Activated CD4-positive, alpha-beta T cell treated with anti-CD3 and anti-CD28 coated beads, Interleukin-2, amount 10 ng/mL, durations not matched to agents 7 days and 5 days (primary cell): ENCODE measurements at regions not wholly inside any gene's neighbourhood (a gene's known extent, or its start where the extent isn't known, plus 50 kb on each side); places are given as distances from the start of the nearest gene placed in this dataset.

ENCODE experiments used
- CTCF ChIA-PET: fragments of 350-600 bp; sonication (Branson Sonifier 250); formaldehyde crosslinking; loops from one replicate; lab custom pipeline; 2021; ENCODE audit warnings: antibody characterized with exemption; lab: Charles Lee
- POLR2A ChIA-PET: fragments of 350-600 bp; sonication (Branson Sonifier 250); formaldehyde crosslinking; loops from one replicate; lab custom pipeline; 2021; ENCODE audit warnings: antibody characterized with exemption; lab: Charles Lee
- DNase-seq: peaks from one replicate; pipeline ENCODE4 v3.0.0-alpha.2; 2020
- H3K27ac Mint-ChIP-seq: one replicate; pipeline ENCODE4 v1.8.0; 2021; ENCODE audit warnings: mild to moderate bottlenecking, moderate library complexity, mixed read lengths
- H3K27me3 Mint-ChIP-seq: one replicate; pipeline ENCODE4 v1.8.0; 2021; ENCODE audit warnings: mixed read lengths
- H3K36me3 Mint-ChIP-seq: one replicate; pipeline ENCODE4 v1.8.0; 2021; ENCODE audit warnings: low read depth, mixed read lengths
- H3K4me1 Mint-ChIP-seq: one replicate; pipeline ENCODE4 v1.8.0; 2021; ENCODE audit warnings: mixed read lengths
- H3K4me3 Mint-ChIP-seq: one replicate; pipeline ENCODE4 v1.8.0; 2021; ENCODE audit warnings: mild to moderate bottlenecking, moderate library complexity, mixed read lengths
- H3K9me3 Mint-ChIP-seq: one replicate; pipeline ENCODE4 v1.8.0; 2021; ENCODE audit warnings: mixed read lengths

- H3K36me3 Mint-ChIP-seq = no peaks in the 10 kb centered on the region
- no peaks in the 10 kb centered on the region for H3K27me3 Mint-ChIP-seq
- ChIA-PET POLR2A (no interaction called here), CTCF (no interaction called here)
- no peak for DNase-seq
- H3K27ac Mint-ChIP-seq = no peak overlapping the region
- H3K9me3 Mint-ChIP-seq = no peaks in the 10 kb centered on the region
- H3K4me3 Mint-ChIP-seq = no peak overlapping the region
- no peaks in the 10 kb centered on the region for H3K4me1 Mint-ChIP-seq
Observed at GRCh38 chr18:37734406-37734805, 168.8 kb upstream of the CELF4 start.

GRCh38 chr18:37729716-37730115 is 164.1 kb upstream of the CELF4 start:
- CTCF ChIA-PET = no interaction called here
- no peaks in the 10 kb centered on the region for H3K9me3 Mint-ChIP-seq
- H3K4me1 Mint-ChIP-seq = no peaks in the 10 kb centered on the region
- H3K36me3 Mint-ChIP-seq = no peaks in the 10 kb centered on the region
- no peak for DNase-seq
- POLR2A ChIA-PET = no interaction called here
- no peak overlapping the region for H3K27ac Mint-ChIP-seq
- no peaks in the 10 kb centered on the region for H3K27me3 Mint-ChIP-seq
- H3K4me3 Mint-ChIP-seq = no peak overlapping the region

GRCh38 chr18:37724206-37724605 is 158.6 kb upstream of the CELF4 start:
- Mint-ChIP-seq H3K4me1 (no peaks in the 10 kb centered on the region), H3K4me3 (no peak overlapping the region), H3K27ac (no peak overlapping the region), H3K36me3 (no peaks in the 10 kb centered on the region), H3K27me3 (no peaks in the 10 kb centered on the region), H3K9me3 (no peaks in the 10 kb centered on the region)
- ChIA-PET CTCF (no interaction called here), POLR2A (no interaction called here)
- DNase-seq = no peak

GRCh38 chr18:37721544-37722522 is 156.2 kb upstream of the CELF4 start:
- Mint-ChIP-seq H3K36me3 (no peaks in the 10 kb centered on the region), H3K9me3 (no peaks in the 10 kb centered on the region), H3K27ac (no peak overlapping the region), H3K27me3 (no peaks in the 10 kb centered on the region), H3K4me3 (no peak overlapping the region), H3K4me1 (no peaks in the 10 kb centered on the region)
- CTCF ChIA-PET = interaction anchor here (1.0 to 1.1 kb wide), 2 partner anchors 15 to 43 kb away, joined by 3 read pairs; no protein-coding TSS in a partner anchor
- DNase-seq = no peak
- POLR2A ChIA-PET = no interaction called here

GRCh38 chr18:37720663-37721062 is 155.1 kb upstream of the CELF4 start:
- H3K9me3 Mint-ChIP-seq = no peaks in the 10 kb centered on the region
- no peak for DNase-seq
- H3K4me1 Mint-ChIP-seq = no peaks in the 10 kb centered on the region
- POLR2A ChIA-PET = no interaction called here
- CTCF ChIA-PET = interaction anchor here (1.0 to 1.1 kb wide), 2 partner anchors 14 to 44 kb away, joined by 3 read pairs; no protein-coding TSS in a partner anchor
- no peaks in the 10 kb centered on the region for H3K27me3 Mint-ChIP-seq
- H3K27ac Mint-ChIP-seq = no peak overlapping the region
- H3K36me3 Mint-ChIP-seq = no peaks in the 10 kb centered on the region
- no peak overlapping the region for H3K4me3 Mint-ChIP-seq

- Mint-ChIP-seq H3K4me1 (no peaks in the 10 kb centered on the region), H3K27ac (no peak overlapping the region), H3K27me3 (no peaks in the 10 kb centered on the region), H3K4me3 (no peak overlapping the region), H3K9me3 (peaks cover 4% of the 10 kb centered on the region), H3K36me3 (no peaks in the 10 kb centered on the region)
- POLR2A ChIA-PET = no interaction called here
- CTCF ChIA-PET = no interaction called here
- no peak for DNase-seq
Observed at GRCh38 chr18:37717656-37718055, 152.1 kb upstream of the CELF4 start.

- no peaks in the 10 kb centered on the region for H3K4me1 Mint-ChIP-seq
- H3K27ac Mint-ChIP-seq = no peak overlapping the region
- ChIA-PET POLR2A (no interaction called here), CTCF (no interaction called here)
- no peaks in the 10 kb centered on the region for H3K36me3 Mint-ChIP-seq
- peaks cover 4% of the 10 kb centered on the region for H3K9me3 Mint-ChIP-seq
- no peak for DNase-seq
- no peaks in the 10 kb centered on the region for H3K27me3 Mint-ChIP-seq
- H3K4me3 Mint-ChIP-seq = no peak overlapping the region
Observed at GRCh38 chr18:37717098-37717497, 151.5 kb upstream of the CELF4 start.

GRCh38 chr18:37716106-37716735 is 150.6 kb upstream of the CELF4 start:
- peaks cover 4% of the 10 kb centered on the region for H3K9me3 Mint-ChIP-seq
- H3K27ac Mint-ChIP-seq = no peak overlapping the region
- H3K4me3 Mint-ChIP-seq = no peak overlapping the region
- DNase-seq = no peak
- ChIA-PET POLR2A (no interaction called here), CTCF (no interaction called here)
- no peaks in the 10 kb centered on the region for H3K4me1 Mint-ChIP-seq
- H3K27me3 Mint-ChIP-seq = no peaks in the 10 kb centered on the region
- no peaks in the 10 kb centered on the region for H3K36me3 Mint-ChIP-seq

- Mint-ChIP-seq H3K36me3 (no peaks in the 10 kb centered on the region), H3K4me1 (no peaks in the 10 kb centered on the region), H3K9me3 (peaks cover 4% of the 10 kb centered on the region), H3K27ac (no peak overlapping the region), H3K27me3 (no peaks in the 10 kb centered on the region), H3K4me3 (no peak overlapping the region)
- ChIA-PET POLR2A (no interaction called here), CTCF (no interaction called here)
- DNase-seq = no peak
Observed at GRCh38 chr18:37714691-37715090, 149.1 kb upstream of the CELF4 start.

- Mint-ChIP-seq H3K27me3 (no peaks in the 10 kb centered on the region), H3K27ac (no peak overlapping the region), H3K9me3 (peaks cover 4% of the 10 kb centered on the region), H3K4me3 (no peak overlapping the region), H3K4me1 (no peaks in the 10 kb centered on the region), H3K36me3 (no peaks in the 10 kb centered on the region)
- ChIA-PET POLR2A (no interaction called here), CTCF (no interaction called here)
- no peak for DNase-seq
Observed at GRCh38 chr18:37712776-37713175, 147.2 kb upstream of the CELF4 start.

GRCh38 chr18:37711766-37712505 is 146.3 kb upstream of the CELF4 start:
- Mint-ChIP-seq H3K4me3 (no peak overlapping the region), H3K27me3 (no peaks in the 10 kb centered on the region), H3K9me3 (peaks cover 4% of the 10 kb centered on the region), H3K36me3 (no peaks in the 10 kb centered on the region), H3K4me1 (no peaks in the 10 kb centered on the region), H3K27ac (no peak overlapping the region)
- ChIA-PET CTCF (no interaction called here), POLR2A (no interaction called here)
- no peak for DNase-seq

- CTCF ChIA-PET = no interaction called here
- Mint-ChIP-seq H3K4me1 (no peaks in the 10 kb centered on the region), H3K9me3 (peaks cover 4% of the 10 kb centered on the region)
Observed at GRCh38 chr18:37710726-37711125, 145.1 kb upstream of the CELF4 start.

GRCh38 chr18:37709740-37710139 is 144.1 kb upstream of the CELF4 start:
- H3K27me3 Mint-ChIP-seq = no peaks in the 10 kb centered on the region
- DNase-seq = no peak
- H3K9me3 Mint-ChIP-seq = no peaks in the 10 kb centered on the region
- H3K4me3 Mint-ChIP-seq = no peak overlapping the region
- no peak overlapping the region for H3K27ac Mint-ChIP-seq
- CTCF ChIA-PET = no interaction called here
- no peaks in the 10 kb centered on the region for H3K4me1 Mint-ChIP-seq
- no peaks in the 10 kb centered on the region for H3K36me3 Mint-ChIP-seq
- POLR2A ChIA-PET = no interaction called here

More at GRCh38 chr18:37710726-37711125, 145.1 kb upstream of the CELF4 start:
- DNase-seq = no peak
- Mint-ChIP-seq H3K27ac (no peak overlapping the region), H3K4me3 (no peak overlapping the region), H3K36me3 (no peaks in the 10 kb centered on the region), H3K27me3 (no peaks in the 10 kb centered on the region)
- POLR2A ChIA-PET = no interaction called here
